Stomach smooth muscle (tissue), 2 donors: ENCODE measurements at regions not wholly inside any gene's neighbourhood (a gene's known extent, or its start where the extent isn't known, plus 50 kb on each side); places are given as distances from the start of the nearest gene placed in this dataset.

ENCODE experiments used
- H3K27ac ChIP-seq: one replicate; pipeline ENCODE4 v1.7.0; 2013; ENCODE audit warnings: mild to moderate bottlenecking, low read length, inconsistent platforms
- H3K27me3 ChIP-seq, 2 donors: one replicate each; pipeline ENCODE4 v1.7.0; 2013; ENCODE audit warnings: low read length in 2 of 2; ENCODE audit not compliant: insufficient read depth in 2 of 2, control insufficient read depth in 1 of 2
- H3K36me3 ChIP-seq, 2 donors: one replicate each; pipeline ENCODE4 v1.7.0; 2013; ENCODE audit warnings: low read length in 2 of 2; ENCODE audit not compliant: control insufficient read depth in 2 of 2, insufficient read depth in 2 of 2
- H3K4me1 ChIP-seq: one replicate; pipeline ENCODE4 v1.7.0; 2013; ENCODE audit warnings: low read length; ENCODE audit not compliant: control insufficient read depth, insufficient read depth
- H3K4me3 ChIP-seq, 2 donors: one replicate each; pipeline ENCODE4 v1.7.0; 2013; ENCODE audit warnings: low read length in 2 of 2
- H3K9ac ChIP-seq, 2 donors: one replicate each; pipeline ENCODE4 v1.7.0; 2013; ENCODE audit warnings: low read length in 2 of 2, mild to moderate bottlenecking in 1 of 2
- H3K9me3 ChIP-seq, 2 donors: one replicate each; pipeline ENCODE4 v1.7.0; 2013; ENCODE audit warnings: low read length in 2 of 2; ENCODE audit not compliant: control insufficient read depth in 2 of 2
- donor health status: healthy.
- donor health status: Pancreatic carcinoma.

DNA sequence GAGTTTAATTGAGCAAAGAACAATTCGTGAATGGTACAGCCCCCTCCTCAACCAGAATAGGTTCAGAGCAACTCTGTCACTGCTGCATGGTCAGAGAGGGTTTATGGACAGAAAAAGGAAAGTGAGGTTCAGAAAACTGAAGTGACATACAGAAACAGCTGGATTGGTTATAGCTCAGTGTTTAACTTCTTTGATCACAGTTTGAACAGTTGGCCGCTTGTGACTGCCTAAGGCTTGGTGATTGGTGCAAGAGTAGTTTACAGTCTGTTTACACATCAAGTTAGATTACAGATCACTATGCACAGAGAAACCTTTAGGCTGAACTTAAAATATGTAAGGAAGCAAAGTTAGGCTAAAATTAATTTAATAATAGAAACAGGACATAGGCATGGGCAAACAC lies 459.2 kb downstream of the KCNJ3 start:
- no peak overlapping the region for H3K9ac ChIP-seq
- no peak overlapping the region for H3K4me3 ChIP-seq
- no peaks in the 10 kb centered on the region for H3K36me3 ChIP-seq
- H3K4me1 ChIP-seq = no peaks in the 10 kb centered on the region
- no peaks in the 10 kb centered on the region for H3K27me3 ChIP-seq
- H3K27ac ChIP-seq = no peak overlapping the region
- no peaks in the 10 kb centered on the region for H3K9me3 ChIP-seq

DNA sequence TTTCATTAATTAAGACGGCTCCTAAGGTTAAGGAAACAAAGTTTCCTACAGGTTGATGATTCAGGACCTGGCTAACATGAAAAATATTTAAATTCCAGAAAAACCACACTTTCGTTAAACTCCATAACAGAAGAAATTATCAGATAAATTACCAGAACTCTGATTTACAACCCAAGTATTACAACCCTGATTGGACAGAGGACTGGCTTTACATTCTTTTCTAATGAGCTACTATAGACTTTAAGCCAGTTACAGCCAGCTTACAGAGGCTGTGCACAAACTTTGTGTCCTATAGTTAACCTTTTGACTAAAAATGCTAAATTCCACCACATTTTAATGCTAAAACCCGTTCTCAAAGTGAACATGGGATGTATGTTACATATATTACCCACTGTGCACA lies 458.6 kb downstream of the KCNJ3 start:
- Histone ChIP-seq H3K4me1 (no peaks in the 10 kb centered on the region), H3K4me3 (no peak overlapping the region), H3K36me3 (no peaks in the 10 kb centered on the region), H3K9me3 (no peaks in the 10 kb centered on the region), H3K27ac (no peak overlapping the region), H3K27me3 (no peaks in the 10 kb centered on the region), H3K9ac (no peak overlapping the region)

DNA sequence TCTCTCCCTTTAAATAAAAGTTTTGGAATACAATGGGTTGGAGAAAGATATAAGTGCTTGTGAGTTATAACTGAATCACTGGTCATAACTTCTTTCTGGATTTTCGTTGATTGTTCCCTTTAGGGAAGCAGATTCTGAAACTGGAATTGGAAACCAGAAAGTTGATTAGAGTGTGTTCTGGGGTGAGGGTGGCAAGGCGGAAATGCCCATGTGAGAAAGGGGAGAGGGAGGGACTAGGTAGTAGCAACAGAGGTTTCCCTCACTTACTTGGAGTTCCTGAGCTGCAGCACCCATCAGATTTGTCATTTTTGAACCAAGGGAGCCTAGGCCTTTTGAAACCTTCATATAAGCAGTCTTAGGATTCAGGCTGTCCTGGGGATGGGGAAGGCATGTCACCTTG lies 453.4 kb downstream of the KCNJ3 start:
- Histone ChIP-seq H3K4me3 (no peak overlapping the region), H3K36me3 (no peaks in the 10 kb centered on the region)

DNA sequence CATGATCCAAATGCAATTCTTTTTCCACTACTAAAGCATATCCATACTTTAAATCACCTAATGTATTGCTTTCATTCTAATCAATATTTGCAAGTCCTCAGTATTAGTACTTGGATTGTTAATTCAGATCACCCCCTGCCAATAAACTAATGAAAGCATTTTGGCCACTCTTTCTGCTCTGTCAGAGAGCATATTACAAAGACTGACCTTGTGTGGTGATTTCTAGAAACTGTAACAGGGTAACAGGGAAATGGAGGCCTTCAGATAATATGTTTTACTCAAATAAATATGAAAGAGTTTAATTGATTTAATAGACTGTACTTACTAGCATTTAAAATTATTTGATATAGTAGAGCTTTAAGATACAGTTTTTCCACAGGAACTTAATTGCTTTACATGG lies 453.0 kb downstream of the KCNJ3 start:
- Histone ChIP-seq H3K4me1 (no peaks in the 10 kb centered on the region), H3K4me3 (no peak overlapping the region), H3K9ac (no peak overlapping the region), H3K27ac (no peak overlapping the region), H3K27me3 (no peaks in the 10 kb centered on the region), H3K36me3 (no peaks in the 10 kb centered on the region), H3K9me3 (no peaks in the 10 kb centered on the region)

More for the DNA sequence above, 453.4 kb downstream of the KCNJ3 start:
- no peak overlapping the region for H3K9ac ChIP-seq
- H3K4me1 ChIP-seq = no peaks in the 10 kb centered on the region
- H3K27ac ChIP-seq = no peak overlapping the region
- H3K27me3 ChIP-seq = no peaks in the 10 kb centered on the region
- no peaks in the 10 kb centered on the region for H3K9me3 ChIP-seq

DNA sequence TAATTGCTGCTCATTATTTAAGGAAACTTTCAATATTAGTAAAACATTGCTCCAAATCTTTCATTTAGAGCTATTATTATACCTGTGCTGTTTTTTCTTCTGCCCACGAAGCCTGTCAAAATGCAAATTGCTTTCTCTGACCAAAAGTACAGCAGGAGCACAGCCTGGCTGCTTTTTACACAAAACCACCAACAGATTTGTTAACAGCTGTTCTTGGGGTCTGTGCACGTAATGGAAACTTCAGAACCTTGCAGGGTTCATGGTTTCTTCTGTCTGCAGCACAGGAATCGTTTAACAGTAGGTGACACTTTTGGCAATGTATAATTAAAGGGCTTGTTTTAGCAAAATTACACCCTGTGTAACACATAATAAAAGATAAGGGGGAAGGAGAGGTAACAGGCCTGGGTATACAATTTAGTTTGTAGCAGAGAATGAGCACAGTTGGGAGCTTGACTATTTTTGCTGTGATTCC lies 447.3 kb downstream of the KCNJ3 start:
- H3K4me3 ChIP-seq = no peak overlapping the region
- H3K9ac ChIP-seq = no peak overlapping the region
- no peaks in the 10 kb centered on the region for H3K4me1 ChIP-seq
- H3K27me3 ChIP-seq = no peaks in the 10 kb centered on the region
- H3K9me3 ChIP-seq = no peaks in the 10 kb centered on the region
- no peaks in the 10 kb centered on the region for H3K36me3 ChIP-seq
- no peak overlapping the region for H3K27ac ChIP-seq

DNA sequence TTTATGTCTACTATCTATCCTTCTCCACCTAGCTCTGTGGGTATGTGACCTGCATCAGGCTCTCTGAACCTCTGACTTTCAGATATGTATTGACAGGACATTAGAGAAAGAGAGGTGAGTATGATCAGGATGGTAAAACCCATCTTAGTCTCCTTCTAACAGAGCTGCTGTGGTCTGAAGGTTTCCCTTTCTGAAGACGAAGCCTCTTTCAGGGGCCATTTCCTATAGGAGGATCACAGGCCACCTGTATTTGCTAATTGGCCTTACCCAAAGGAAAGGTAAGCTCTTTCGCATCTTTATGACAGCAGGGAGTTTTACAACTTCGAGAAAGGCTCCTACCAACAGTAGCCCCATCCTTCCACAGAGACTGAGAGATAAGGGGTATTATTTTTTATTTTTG lies 442.9 kb downstream of the KCNJ3 start:
- H3K4me1 ChIP-seq = no peaks in the 10 kb centered on the region
- no peak overlapping the region for H3K27ac ChIP-seq
- no peak overlapping the region for H3K9ac ChIP-seq
- no peak overlapping the region for H3K4me3 ChIP-seq
- no peaks in the 10 kb centered on the region for H3K9me3 ChIP-seq
- no peaks in the 10 kb centered on the region for H3K36me3 ChIP-seq
- H3K27me3 ChIP-seq = no peaks in the 10 kb centered on the region

DNA sequence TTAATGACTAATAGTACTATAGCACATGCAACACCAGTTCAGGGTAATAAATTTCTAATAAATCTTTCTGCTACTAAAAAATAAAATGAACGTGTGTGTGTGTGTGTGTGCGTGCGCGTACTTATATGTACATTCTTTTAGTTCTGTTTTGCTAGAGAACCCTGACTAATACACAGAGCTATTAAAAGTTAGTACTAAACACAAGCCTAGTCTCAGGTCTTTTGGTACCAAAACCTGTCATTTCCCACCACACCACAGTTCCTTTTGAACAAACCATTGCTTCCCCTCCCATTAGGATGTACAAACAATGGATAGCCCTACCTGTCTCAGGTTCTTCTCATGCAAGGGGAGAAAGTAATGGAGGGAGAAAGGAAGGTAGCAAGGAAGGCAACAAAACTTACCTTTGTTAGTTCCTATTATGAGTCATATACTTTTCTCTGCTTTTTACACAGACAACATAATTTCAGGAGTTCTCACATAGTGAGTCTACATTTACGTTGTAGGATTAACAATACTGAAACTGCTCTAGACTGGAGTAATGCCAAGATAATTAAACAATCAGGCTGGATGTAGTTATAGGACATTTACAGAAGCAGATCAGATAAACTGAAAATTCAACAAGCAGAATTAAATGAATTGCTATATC lies 427.2 kb downstream of the KCNJ3 start:
- no peak overlapping the region for H3K4me3 ChIP-seq
- no peak overlapping the region for H3K27ac ChIP-seq
- no peak overlapping the region for H3K9ac ChIP-seq

DNA sequence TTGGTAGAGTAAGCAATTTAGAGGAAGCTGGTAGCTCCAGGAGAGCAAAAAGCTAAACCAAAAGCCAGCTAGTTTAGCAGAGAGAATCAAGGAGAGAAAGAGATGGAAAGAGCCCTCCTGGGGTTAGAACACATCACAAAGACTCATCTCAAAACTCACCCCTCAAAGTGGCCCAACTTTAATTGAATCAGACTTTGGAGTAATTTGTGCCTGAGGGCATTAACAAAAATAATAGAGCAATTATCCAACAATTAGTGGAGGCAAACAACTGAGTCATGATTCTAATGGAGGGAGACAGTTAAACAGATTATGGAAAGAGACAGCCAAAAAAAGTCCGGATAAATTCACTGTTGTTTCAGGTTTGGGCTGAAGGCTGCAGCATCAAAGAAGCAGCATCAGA lies 417.4 kb downstream of the KCNJ3 start:
- no peak overlapping the region for H3K4me3 ChIP-seq
- no peak overlapping the region for H3K27ac ChIP-seq
- no peaks in the 10 kb centered on the region for H3K4me1 ChIP-seq
- H3K27me3 ChIP-seq = no peaks in the 10 kb centered on the region
- no peaks in the 10 kb centered on the region for H3K9me3 ChIP-seq
- H3K36me3 ChIP-seq = no peaks in the 10 kb centered on the region
- no peak overlapping the region for H3K9ac ChIP-seq

More for the DNA sequence above, 427.2 kb downstream of the KCNJ3 start:
- no peaks in the 10 kb centered on the region for H3K36me3 ChIP-seq
- peaks cover 0 to 2% of the 10 kb centered on the region in 2 donors for H3K9me3 ChIP-seq
- H3K27me3 ChIP-seq = no peaks in the 10 kb centered on the region
- H3K4me1 ChIP-seq = no peaks in the 10 kb centered on the region

DNA sequence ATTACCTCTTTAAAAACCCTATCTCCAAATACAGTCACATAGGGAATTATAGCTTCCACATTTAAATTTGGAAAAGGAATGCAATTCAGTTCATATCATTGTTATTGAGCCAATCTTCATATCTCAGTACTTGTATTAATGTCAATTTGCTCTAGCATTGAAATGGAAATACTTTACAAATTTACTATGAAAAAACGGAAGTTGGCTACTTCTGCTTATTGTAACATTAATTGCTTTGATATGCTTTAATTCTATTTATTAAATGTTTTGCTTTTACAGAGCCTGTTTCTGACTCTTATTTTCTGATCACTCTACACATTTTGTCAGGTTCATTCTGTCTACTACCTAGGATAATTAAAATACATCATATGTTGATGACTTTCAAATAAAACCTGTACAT lies 412.6 kb downstream of the KCNJ3 start:
- no peak overlapping the region for H3K4me3 ChIP-seq

DNA sequence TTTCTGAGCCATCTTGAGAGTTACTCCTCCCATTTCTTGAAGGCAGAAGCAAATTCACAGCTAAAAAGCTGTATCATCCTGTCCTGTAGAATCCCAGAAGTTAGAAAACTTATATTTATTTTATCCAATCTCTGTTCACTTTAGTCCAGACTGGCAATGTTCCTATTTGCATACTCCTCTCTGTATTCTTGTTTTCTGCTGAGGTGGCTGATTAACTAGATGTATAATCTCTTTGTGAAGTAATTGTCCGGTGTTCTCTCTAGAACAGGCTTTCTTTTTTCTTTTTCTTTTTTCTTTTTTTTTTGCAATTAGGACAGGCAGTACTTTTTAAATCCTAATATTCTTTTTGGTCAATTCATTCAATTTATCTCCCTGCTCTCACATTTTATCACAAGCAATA lies 411.0 kb downstream of the KCNJ3 start:
- H3K27ac ChIP-seq = no peak overlapping the region
- no peaks in the 10 kb centered on the region for H3K27me3 ChIP-seq
- H3K36me3 ChIP-seq = no peaks in the 10 kb centered on the region
- no peaks in the 10 kb centered on the region for H3K9me3 ChIP-seq
- H3K4me1 ChIP-seq = no peaks in the 10 kb centered on the region
- no peak overlapping the region for H3K9ac ChIP-seq
- no peak overlapping the region for H3K4me3 ChIP-seq

More for the DNA sequence above, 412.6 kb downstream of the KCNJ3 start:
- Histone ChIP-seq H3K27ac (no peak overlapping the region), H3K9ac (no peak overlapping the region), H3K9me3 (no peaks in the 10 kb centered on the region), H3K4me1 (no peaks in the 10 kb centered on the region), H3K36me3 (no peaks in the 10 kb centered on the region), H3K27me3 (no peaks in the 10 kb centered on the region)

DNA sequence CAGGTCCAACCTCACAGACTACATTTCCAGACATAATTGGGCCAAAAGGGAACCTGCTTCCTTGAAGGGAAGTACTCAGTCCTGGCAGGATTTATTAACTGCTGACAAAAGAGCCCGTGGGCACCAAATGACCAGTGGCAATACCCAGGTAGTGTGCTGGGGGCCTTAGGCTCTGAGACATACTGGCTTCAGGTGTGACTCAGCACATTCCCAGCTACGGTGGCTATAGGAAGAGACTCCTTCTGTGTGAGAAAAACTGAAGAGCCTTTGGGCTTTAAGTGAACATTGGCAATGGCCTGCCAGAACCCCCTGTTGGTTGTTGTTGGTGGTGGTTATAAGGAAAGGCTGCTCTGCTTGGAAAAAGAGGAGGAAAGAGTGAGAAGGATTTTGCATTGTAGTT lies 401.8 kb downstream of the KCNJ3 start:
- no peaks in the 10 kb centered on the region for H3K36me3 ChIP-seq

More for the DNA sequence above, 401.8 kb downstream of the KCNJ3 start:
- no peak overlapping the region for H3K27ac ChIP-seq
- H3K9ac ChIP-seq = no peak overlapping the region
- H3K27me3 ChIP-seq = no peaks in the 10 kb centered on the region
- H3K9me3 ChIP-seq = no peaks in the 10 kb centered on the region
- H3K4me3 ChIP-seq = no peak overlapping the region
- no peaks in the 10 kb centered on the region for H3K4me1 ChIP-seq
